ENCODE measurements at regions not wholly inside any gene's neighbourhood (a gene's known extent, or its start where the extent isn't known, plus 50 kb on each side); places are given as distances from the start of the nearest gene placed in this dataset.
"Not testable (repeated sequence)": the region's sequence is repeated elsewhere in the genome, so short reads cannot be mapped to it uniquely, and the experiment has no call there.

DNA sequence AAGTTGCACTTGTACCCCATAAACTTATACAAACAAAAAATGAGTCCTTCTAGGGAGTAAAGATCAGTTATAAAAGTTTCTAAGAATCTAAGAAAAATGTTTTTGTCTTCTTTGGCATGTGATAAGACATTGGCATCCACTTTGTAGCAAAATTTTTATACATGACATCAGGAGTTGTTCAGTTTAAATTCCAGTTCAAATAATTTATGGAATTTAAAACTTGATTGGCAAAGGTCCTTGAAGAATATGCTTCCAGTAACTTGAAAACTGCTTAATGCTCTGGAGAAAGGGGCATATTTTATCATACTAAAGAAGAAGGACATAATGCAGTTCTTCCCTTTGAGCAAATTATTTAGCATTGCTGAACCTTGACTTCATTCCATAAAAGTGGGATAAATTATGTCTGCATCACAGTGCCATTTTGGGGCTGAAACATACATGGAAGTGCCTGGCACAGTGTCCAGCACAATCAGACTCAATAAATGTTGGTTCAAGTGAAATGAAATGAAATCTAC is 163.3 kb upstream of the IL15 start:
- Histone ChIP-seq H3K4me2 (no peak overlapping the region), H3K27ac (no peak overlapping the region), H3K9me3 (no peaks in the 10 kb centered on the region), H3K4me3 (no peak overlapping the region), H3K4me1 (no peaks in the 10 kb centered on the region)
- ATAC-seq (no peak), FAIRE-seq (no peak), DNase-seq (ENCODE audit: low read depth in 1 of 2, low spot score in 1 of 2) (no peak)
- ChIA-PET CTCF (no interaction called here), POLR2A (no interaction called here)
- TF ChIP-seq RARB (CRISPR knock-in tag; IDR thresholded peaks at IDR 0.05) (no peak), HOXB13 (CRISPR knock-in tag; IDR thresholded peaks at IDR 0.05; ENCODE audit: low read depth) (no peak), HOXA7 (CRISPR knock-in tag; IDR thresholded peaks at IDR 0.05) (no peak), CHD2 (IDR thresholded peaks at IDR 0.05; ENCODE audit: low read length, partially characterized antibody) (no peak), NR3C1 (IDR thresholded peaks at IDR 0.05) (no peak), ZC3H11A (IDR thresholded peaks at IDR 0.05) (no peak)
- TF ChIP-seq, protein P1, sequence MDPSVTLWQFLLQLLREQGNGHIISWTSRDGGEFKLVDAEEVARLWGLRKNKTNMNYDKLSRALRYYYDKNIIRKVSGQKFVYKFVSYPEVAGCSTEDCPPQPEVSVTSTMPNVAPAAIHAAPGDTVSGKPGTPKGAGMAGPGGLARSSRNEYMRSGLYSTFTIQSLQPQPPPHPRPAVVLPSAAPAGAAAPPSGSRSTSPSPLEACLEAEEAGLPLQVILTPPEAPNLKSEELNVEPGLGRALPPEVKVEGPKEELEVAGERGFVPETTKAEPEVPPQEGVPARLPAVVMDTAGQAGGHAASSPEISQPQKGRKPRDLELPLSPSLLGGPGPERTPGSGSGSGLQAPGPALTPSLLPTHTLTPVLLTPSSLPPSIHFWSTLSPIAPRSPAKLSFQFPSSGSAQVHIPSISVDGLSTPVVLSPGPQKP (IDR thresholded peaks at IDR 0.05; ENCODE audit: low read depth, low read length), result no peak
- TF ChIP-seq, protein P2, sequence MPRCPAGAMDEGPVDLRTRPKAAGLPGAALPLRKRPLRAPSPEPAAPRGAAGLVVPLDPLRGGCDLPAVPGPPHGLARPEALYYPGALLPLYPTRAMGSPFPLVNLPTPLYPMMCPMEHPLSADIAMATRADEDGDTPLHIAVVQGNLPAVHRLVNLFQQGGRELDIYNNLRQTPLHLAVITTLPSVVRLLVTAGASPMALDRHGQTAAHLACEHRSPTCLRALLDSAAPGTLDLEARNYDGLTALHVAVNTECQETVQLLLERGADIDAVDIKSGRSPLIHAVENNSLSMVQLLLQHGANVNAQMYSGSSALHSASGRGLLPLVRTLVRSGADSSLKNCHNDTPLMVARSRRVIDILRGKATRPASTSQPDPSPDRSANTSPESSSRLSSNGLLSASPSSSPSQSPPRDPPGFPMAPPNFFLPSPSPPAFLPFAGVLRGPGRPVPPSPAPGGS (IDR thresholded peaks at IDR 0.05), result no peak
- TF ChIP-seq, protein P3, sequence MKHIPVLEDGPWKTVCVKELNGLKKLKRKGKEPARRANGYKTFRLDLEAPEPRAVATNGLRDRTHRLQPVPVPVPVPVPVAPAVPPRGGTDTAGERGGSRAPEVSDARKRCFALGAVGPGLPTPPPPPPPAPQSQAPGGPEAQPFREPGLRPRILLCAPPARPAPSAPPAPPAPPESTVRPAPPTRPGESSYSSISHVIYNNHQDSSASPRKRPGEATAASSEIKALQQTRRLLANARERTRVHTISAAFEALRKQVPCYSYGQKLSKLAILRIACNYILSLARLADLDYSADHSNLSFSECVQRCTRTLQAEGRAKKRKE (CRISPR knock-in tag; IDR thresholded peaks at IDR 0.05; ENCODE audit: low read depth), result no peak
- TF ChIP-seq, protein P4, sequence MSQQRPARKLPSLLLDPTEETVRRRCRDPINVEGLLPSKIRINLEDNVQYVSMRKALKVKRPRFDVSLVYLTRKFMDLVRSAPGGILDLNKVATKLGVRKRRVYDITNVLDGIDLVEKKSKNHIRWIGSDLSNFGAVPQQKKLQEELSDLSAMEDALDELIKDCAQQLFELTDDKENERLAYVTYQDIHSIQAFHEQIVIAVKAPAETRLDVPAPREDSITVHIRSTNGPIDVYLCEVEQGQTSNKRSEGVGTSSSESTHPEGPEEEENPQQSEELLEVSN (IDR thresholded peaks at IDR 0.05; ENCODE audit: borderline replicate concordance, low read depth), result no peak
- TF ChIP-seq, protein P5, sequence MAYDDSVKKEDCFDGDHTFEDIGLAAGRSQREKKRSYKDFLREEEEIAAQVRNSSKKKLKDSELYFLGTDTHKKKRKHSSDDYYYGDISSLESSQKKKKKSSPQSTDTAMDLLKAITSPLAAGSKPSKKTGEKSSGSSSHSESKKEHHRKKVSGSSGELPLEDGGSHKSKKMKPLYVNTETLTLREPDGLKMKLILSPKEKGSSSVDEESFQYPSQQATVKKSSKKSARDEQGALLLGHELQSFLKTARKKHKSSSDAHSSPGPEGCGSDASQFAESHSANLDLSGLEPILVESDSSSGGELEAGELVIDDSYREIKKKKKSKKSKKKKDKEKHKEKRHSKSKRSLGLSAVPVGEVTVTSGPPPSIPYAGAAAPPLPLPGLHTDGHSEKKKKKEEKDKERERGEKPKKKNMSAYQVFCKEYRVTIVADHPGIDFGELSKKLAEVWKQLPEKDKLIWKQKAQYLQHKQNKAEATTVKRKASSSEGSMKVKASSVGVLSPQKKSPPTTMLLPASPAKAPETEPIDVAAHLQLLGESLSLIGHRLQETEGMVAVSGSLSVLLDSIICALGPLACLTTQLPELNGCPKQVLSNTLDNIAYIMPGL (CRISPR knock-in tag; IDR thresholded peaks at IDR 0.05; ENCODE audit: borderline replicate concordance), result no peak

DNA sequence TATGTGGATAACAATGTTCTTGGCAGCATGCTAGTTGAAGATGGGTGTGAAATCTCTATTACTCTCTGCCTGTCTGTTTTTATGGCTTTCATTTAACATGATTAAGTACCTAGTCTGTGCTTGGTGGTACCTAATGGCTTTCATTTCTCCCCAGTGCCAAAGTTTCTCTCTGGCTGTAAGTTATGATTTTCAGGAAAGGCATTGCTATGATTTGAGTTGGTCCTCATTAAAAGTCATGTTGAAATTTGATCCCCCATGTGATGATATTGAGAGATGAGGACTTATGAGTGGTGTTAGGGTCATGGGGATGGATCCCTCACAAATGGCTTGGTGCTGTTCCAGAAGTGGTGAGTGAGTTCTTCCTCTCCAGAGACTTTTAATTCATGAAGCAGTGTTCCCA is 162.4 kb upstream of the IL15 start:
- TF ChIP-seq JUNB (IDR thresholded peaks at IDR 0.05) (no peak), KDM1A (IDR thresholded peaks at IDR 0.05; ENCODE audit: low read depth) (no peak)
- POLR2A ChIA-PET, result no interaction called here

DNA sequence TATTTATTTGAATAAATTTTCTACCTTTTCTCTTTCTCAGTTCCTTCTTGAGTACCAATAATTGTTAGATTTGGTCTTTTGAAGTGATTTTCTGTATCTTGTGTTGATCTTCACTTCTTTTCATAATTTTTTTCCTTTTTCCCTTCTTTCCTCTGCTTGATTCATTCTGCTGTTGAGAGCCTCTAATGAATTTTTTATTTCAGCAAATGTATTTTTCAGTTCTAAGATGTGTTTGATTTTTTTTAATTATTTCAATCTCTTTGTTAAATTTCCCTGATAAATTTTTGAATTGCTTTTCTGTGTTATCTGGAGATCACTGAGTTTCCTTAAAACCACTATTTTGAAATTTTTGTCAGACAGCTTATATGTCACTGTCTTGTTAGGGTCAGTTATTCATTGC is 155.4 kb upstream of the IL15 start:
- no peak for ATAC-seq
- Histone ChIP-seq H3K9me3 (peaks cover 24% of the 10 kb centered on the region), H3K4me2 (no peak overlapping the region), H3K27ac (no peak overlapping the region), H3K4me1 (no peaks in the 10 kb centered on the region), H3K4me3 (no peak overlapping the region)
- ChIA-PET CTCF (no interaction called here), POLR2A (no interaction called here)
- no peak for DNase-seq (ENCODE audit: low read depth in 1 of 2, low spot score in 1 of 2)
- TF ChIP-seq RCOR1 (IDR thresholded peaks at IDR 0.05; ENCODE audit: low read depth, low read length) (no peak), FOXS1 (CRISPR knock-in tag; IDR thresholded peaks at IDR 0.05) (no peak), NPAS2 (CRISPR knock-in tag; IDR thresholded peaks at IDR 0.05; ENCODE audit: borderline replicate concordance) (no peak), RARB (CRISPR knock-in tag; IDR thresholded peaks at IDR 0.05) (no peak), EHF (CRISPR knock-in tag; IDR thresholded peaks at IDR 0.05) (no peak), KDM5A (IDR thresholded peaks at IDR 0.05) (no peak), CBX2 (IDR thresholded peaks at IDR 0.05; ENCODE audit: borderline replicate concordance, low read depth) (no peak), SMC3 (IDR thresholded peaks at IDR 0.05) (no peak), RAD21 (conservative IDR thresholded peaks at IDR 0.05 in 1 of 2, IDR thresholded peaks at IDR 0.05 in 1 of 2) (no peak), CHD4 (IDR thresholded peaks at IDR 0.05; ENCODE audit: borderline replicate concordance) (no peak)
- TF ChIP-seq, protein P6, sequence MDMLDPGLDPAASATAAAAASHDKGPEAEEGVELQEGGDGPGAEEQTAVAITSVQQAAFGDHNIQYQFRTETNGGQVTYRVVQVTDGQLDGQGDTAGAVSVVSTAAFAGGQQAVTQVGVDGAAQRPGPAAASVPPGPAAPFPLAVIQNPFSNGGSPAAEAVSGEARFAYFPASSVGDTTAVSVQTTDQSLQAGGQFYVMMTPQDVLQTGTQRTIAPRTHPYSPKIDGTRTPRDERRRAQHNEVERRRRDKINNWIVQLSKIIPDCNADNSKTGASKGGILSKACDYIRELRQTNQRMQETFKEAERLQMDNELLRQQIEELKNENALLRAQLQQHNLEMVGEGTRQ (IDR thresholded peaks at IDR 0.05), result no peak
- FAIRE-seq, result no peak

More for the DNA sequence above, 162.4 kb upstream of the IL15 start:
- no peak overlapping the region for H3K27ac ChIP-seq
- ATAC-seq (no peak), FAIRE-seq (no peak), DNase-seq (ENCODE audit: low read depth in 1 of 2, low spot score in 1 of 2) (no peak)
- CTCF ChIA-PET, result no interaction called here
- no peaks in the 10 kb centered on the region for H3K4me1 ChIP-seq
- no peaks in the 10 kb centered on the region for H3K9me3 ChIP-seq
- no peak overlapping the region for H3K4me3 ChIP-seq
- no peak overlapping the region for H3K4me2 ChIP-seq

DNA sequence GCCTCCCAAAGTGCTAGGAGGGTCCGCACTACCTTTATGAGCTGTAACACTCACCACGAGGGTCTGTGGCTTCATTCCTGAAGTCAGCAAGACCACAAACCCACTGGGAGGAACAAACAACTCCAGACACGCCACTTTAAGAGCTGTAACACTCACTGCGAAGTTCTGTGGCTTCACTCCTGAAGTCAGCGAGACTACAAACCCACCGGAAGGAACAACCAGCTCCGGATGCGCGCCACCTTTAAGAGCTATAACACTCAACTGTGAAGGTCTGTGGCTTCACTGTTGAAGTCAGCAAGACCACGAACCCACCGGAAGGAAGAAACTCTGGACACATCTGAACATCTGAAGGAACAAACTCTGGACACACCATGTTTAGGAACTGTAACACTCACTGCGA is 152.1 kb upstream of the IL15 start:
- POLR2A ChIA-PET, result not testable (repeated sequence)

More for the DNA sequence above, 152.1 kb upstream of the IL15 start:
- H3K9me3 ChIP-seq, result peaks cover 27% of the 10 kb centered on the region
- H3K4me3 ChIP-seq; ATAC-seq; H3K4me1 ChIP-seq; CTCF ChIA-PET; H3K27ac ChIP-seq; DNase-seq (ENCODE audit: low read depth in 1 of 2, low spot score in 1 of 2); FAIRE-seq; H3K4me2 ChIP-seq: not testable (repeated sequence)
- 94% methylated on average over 11 of the region's 12 CpGs for WGBS (ENCODE audit: missing lambda C conversion rate)
